Uterus (tissue), 3 donors: ENCODE measurements at regions not wholly inside any gene's neighbourhood (a gene's known extent, or its start where the extent isn't known, plus 50 kb on each side); places are given as distances from the start of the nearest gene placed in this dataset.

Experiments
- DNase-seq, 2 donors: peaks; one replicate each; pipeline ENCODE4 v3.0.0-alpha.2; 2019 to 2020
- H3K27ac ChIP-seq, 2 donors: fragments of 200-600 bp; sonication (generic); 1 replicate in 1 of 2; 2 replicates in 1 of 2; pipeline ENCODE4 v1.5.1; 2016 to 2018
- H3K27me3 ChIP-seq, 2 donors: fragments of 200-600 bp; sonication (generic); one replicate each; pipeline ENCODE4 v1.5.1; 2018 to 2019; ENCODE audit warnings: control low read depth in 1 of 2
- H3K36me3 ChIP-seq, 2 donors: fragments of 200-600 bp; sonication (generic); one replicate each; pipeline ENCODE4 v1.5.1; 2019; ENCODE audit warnings: control low read depth in 1 of 2
- H3K4me1 ChIP-seq, 2 donors: fragments of 200-600 bp; sonication (generic); one replicate each; pipeline ENCODE4 v1.5.1; 2018 to 2019; ENCODE audit warnings: control low read depth in 1 of 2
- H3K4me3 ChIP-seq, 2 donors: fragments of 200-600 bp; sonication (generic); 1 replicate in 1 of 2; 2 replicates in 1 of 2; pipeline ENCODE4 v1.5.1; 2018 to 2019; ENCODE audit warnings: mild to moderate bottlenecking in 1 of 2
- H3K9me3 ChIP-seq, 2 donors: fragments of 200-600 bp; sonication (generic); one replicate each; pipeline ENCODE4 v1.5.1; 2019; ENCODE audit warnings: control low read depth in 1 of 2
- POLR2A ChIP-seq, 2 donors: fragments of 450-650 bp; IDR thresholded peaks; one replicate each; pipeline ENCODE4 v1.6.1; 2016; ENCODE audit warnings: antibody characterized with exemption in 2 of 2, mild to moderate bottlenecking in 1 of 2, moderate library complexity in 1 of 2
- intact Hi-C: fragments of 100-400 bp; cut with DNase I; formaldehyde crosslinking; loops from one replicate; pipeline ENCODE4 v1.15.1; 2023; ENCODE audit warnings: low total_unique reads
- TF ChIP-seq, protein P1 (sequence below), 4 experiments: fragments of 200-600 bp in 2 of 4; fragments of 450-650 bp in 2 of 4; sonication (generic) in 2 of 4; IDR thresholded peaks; one replicate each; pipeline ENCODE4 v1.5.1; 2016 to 2019; ENCODE audit warnings: antibody characterized with exemption in 4 of 4, mild to moderate bottlenecking in 2 of 4, moderate library complexity in 1 of 4
- donor health status: DM: yes; HTN: yes; CAD: no.

DNA sequence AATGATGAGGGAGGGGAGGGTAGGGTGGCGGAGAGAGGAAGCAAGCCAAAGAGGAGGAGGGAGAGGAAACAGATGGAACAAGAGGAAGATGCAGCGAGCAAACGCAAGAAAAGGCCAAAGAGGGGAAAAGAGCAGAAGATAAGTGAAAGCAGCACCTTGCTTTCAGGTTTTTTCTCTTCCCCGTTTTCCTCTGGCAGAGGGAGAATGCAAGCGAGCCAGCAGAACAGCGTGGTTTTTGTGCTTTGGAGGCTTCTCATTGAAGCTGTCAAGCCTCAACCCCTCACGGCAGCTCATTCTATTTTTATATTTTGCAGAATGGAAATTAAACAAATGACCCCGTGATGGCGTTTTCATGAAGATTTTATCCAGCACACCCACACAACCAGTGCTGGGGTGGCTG, 67.1 kb upstream of the GRAMD1B start:
- intact Hi-C loops, result no loop called here
- no peak for TF ChIP-seq POLR2A (IDR thresholded peaks at IDR 0.05)
- TF ChIP-seq, protein P1, sequence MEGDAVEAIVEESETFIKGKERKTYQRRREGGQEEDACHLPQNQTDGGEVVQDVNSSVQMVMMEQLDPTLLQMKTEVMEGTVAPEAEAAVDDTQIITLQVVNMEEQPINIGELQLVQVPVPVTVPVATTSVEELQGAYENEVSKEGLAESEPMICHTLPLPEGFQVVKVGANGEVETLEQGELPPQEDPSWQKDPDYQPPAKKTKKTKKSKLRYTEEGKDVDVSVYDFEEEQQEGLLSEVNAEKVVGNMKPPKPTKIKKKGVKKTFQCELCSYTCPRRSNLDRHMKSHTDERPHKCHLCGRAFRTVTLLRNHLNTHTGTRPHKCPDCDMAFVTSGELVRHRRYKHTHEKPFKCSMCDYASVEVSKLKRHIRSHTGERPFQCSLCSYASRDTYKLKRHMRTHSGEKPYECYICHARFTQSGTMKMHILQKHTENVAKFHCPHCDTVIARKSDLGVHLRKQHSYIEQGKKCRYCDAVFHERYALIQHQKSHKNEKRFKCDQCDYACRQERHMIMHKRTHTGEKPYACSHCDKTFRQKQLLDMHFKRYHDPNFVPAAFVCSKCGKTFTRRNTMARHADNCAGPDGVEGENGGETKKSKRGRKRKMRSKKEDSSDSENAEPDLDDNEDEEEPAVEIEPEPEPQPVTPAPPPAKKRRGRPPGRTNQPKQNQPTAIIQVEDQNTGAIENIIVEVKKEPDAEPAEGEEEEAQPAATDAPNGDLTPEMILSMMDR (IDR thresholded peaks at IDR 0.05), result no peak
- Histone ChIP-seq H3K27me3 (no peaks in the 10 kb centered on the region), H3K4me1 (no peaks in the 10 kb centered on the region), H3K9me3 (no peaks in the 10 kb centered on the region), H3K4me3 (no peak overlapping the region), H3K36me3 (no peaks in the 10 kb centered on the region), H3K27ac (no peak overlapping the region)
- no peak for DNase-seq

DNA sequence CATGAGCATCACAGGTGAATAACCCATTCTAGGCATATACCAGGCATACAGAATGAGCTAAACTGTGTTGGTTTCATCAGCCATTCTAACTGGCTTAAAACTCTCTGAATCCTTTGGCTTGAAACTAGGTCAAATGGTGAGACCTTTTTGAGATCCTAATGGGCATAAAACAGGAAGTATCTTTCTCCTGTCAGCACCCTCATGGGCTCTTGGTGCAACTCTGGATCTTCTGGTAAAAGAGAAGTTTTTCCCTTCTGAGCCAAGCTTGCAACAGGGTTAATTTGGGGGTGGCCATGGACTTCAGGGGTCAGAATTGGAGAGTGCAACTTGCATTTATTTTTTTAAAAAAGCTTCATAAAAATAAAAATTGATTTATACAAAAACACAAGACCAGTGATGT, 67.9 kb upstream of the GRAMD1B start:
- no peak for DNase-seq
- Histone ChIP-seq H3K27ac (no peak overlapping the region), H3K27me3 (no peaks in the 10 kb centered on the region), H3K36me3 (no peaks in the 10 kb centered on the region), H3K9me3 (no peaks in the 10 kb centered on the region), H3K4me3 (no peak overlapping the region), H3K4me1 (no peaks in the 10 kb centered on the region)
- TF ChIP-seq POLR2A (IDR thresholded peaks at IDR 0.05), result no peak
- TF ChIP-seq, protein P1 (IDR thresholded peaks at IDR 0.05), result no peak
- intact Hi-C loops, result no loop called here

DNA sequence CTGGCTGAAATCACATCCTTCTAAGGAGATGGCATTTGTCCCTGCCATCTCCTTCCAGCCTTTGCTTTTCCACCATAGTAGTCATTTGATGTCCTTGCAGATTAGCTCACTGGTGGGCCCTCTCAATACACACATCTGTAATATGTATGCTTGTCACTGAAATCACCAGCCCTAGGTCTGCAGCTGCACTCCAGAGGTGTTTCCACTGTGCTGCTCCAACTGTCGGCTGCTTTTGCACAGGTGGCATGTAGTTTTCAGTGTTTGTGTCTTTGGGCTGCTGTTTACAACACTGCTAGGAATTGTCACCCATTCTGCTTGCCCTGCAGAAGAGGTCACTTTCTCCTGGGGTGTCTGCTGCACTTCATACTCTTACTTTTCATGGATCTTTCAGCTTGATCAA, 69.0 kb upstream of the GRAMD1B start:
- Histone ChIP-seq H3K27ac (no peak overlapping the region), H3K27me3 (peaks cover 0 to 4% of the 10 kb centered on the region in 2 donors), H3K9me3 (no peaks in the 10 kb centered on the region), H3K4me3 (no peak overlapping the region), H3K36me3 (no peaks in the 10 kb centered on the region), H3K4me1 (no peaks in the 10 kb centered on the region)
- intact Hi-C loops, result no loop called here
- TF ChIP-seq, protein P1 (IDR thresholded peaks at IDR 0.05), result no peak
- no peak for TF ChIP-seq POLR2A (IDR thresholded peaks at IDR 0.05)
- no peak for DNase-seq

DNA sequence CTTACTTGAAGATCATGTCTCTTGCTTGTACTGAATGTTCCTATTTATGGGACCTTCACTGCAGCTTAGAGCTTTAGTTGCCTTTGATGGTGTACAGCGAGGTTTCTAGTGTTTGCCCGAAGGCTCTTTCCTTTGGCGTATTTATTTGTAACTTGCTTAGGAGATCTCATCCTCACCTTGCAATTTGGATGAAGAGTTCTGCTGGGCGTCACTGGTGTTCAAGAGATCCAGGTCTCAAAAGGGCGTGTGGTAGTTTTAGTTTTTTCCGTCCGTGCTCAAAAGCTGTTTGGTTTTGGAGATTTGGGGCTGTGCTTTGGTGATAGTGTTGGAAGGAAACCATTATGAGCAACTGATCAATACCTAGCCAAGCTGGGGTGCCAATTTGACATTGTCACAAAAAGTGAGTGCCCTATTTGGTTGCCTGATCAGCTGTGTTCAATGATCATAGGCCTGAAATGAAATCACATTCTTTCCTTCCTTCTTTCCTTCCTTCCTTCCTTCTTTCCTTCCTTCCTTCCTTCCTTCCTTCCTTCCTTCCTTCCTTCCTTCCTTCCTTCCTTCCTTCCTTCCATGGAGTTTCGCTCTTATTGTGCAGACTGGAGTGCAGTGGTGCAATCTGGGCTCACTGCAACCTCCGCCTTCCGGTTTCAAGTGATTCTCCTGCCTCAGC, 69.7 kb upstream of the GRAMD1B start:
- intact Hi-C loops, result no loop called here
- peaks cover 0 to 4% of the 10 kb centered on the region in 2 donors for H3K27me3 ChIP-seq
- H3K27ac ChIP-seq, result no peak overlapping the region
- no peaks in the 10 kb centered on the region for H3K9me3 ChIP-seq
- H3K4me3 ChIP-seq, result no peak overlapping the region
- TF ChIP-seq, protein P1 (IDR thresholded peaks at IDR 0.05), result no peak
- no peak for TF ChIP-seq POLR2A (IDR thresholded peaks at IDR 0.05)
- H3K4me1 ChIP-seq, result no peaks in the 10 kb centered on the region
- DNase-seq, result no peak
- H3K36me3 ChIP-seq, result no peaks in the 10 kb centered on the region

DNA sequence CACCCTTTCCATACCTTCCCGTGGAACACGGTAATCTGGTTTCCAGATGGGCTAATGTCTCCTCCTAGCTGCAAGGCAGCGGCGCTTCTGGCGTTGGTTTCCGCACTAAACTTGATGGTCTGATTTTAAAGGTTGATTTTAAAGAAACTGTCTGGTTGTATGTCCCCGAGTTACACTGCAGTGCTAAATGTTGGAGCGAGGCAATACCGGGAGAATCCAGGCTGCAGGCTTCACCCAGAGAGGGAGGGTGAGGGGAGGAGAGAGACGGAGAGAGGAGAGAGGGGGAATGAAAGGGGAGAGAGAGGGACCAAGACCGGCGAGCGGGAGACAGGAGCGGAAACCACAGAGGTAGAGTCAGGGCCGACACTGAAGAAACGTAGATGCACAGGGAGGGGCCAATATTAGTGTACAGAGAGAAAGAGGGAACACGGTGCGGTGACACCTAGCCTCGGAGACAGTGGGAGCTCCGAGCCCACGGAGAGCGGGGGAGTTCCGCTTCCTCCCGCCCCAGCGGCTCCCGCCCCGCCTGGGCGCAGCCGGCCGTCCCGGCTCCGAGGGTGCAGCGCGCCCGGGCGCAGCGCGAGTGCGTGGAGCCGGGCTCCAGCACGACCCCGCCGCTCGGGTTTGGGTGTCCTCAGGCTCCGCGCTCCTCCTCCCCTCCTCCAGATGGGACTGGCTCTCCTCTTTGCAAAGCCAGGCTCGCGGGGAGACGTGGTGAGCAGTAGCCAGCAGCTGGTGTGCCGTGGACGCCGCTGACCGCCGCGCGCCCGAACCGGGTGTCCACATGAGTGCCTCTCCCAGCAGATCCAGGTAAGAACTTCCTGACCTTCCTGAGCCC, 71.9 kb upstream of the GRAMD1B start:
- Histone ChIP-seq H3K4me1 (no peaks in the 10 kb centered on the region), H3K27ac (no peak overlapping the region), H3K36me3 (no peaks in the 10 kb centered on the region), H3K9me3 (no peaks in the 10 kb centered on the region), H3K4me3 (peak overlapping the region; percentile 6 to 11), H3K27me3 (peaks cover 0 to 4% of the 10 kb centered on the region in 2 donors)
- intact Hi-C loops, result no loop called here
- no peak for DNase-seq
- TF ChIP-seq, protein P1 (IDR thresholded peaks at IDR 0.05), result no peak
- TF ChIP-seq POLR2A (IDR thresholded peaks at IDR 0.05), result no peak
